ENCODE measurements at regions not wholly inside any gene's neighbourhood (a gene's known extent, or its start where the extent isn't known, plus 50 kb on each side); places are given as distances from the start of the nearest gene placed in this dataset.

DNA sequence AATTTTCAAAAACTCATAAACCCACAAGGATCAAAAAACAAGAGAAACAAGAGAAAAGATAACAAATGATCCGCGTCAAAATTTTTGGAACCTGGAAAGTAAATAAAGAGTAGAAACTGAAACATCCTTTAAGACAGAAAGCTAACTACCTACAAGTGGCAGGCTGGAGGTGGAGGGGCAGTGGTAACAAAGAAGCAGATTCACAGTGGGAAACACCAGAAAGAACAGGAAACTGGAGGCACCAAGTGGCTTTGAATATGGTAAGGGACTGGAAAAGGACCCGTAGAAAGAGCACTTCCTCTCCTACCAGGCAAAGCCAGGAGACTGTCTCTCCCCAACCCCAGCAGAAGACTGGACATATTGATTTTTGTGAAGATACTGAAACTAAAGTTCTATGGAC, 100.6 kb upstream of the TARS1 start:
- no peak overlapping the region for H3K27ac ChIP-seq
- H3K4me1 ChIP-seq, result peaks cover 6% of the 10 kb centered on the region
- no peak for DNase-seq
- H3K27me3 ChIP-seq, result no peaks in the 10 kb centered on the region
- TF ChIP-seq, protein P1, sequence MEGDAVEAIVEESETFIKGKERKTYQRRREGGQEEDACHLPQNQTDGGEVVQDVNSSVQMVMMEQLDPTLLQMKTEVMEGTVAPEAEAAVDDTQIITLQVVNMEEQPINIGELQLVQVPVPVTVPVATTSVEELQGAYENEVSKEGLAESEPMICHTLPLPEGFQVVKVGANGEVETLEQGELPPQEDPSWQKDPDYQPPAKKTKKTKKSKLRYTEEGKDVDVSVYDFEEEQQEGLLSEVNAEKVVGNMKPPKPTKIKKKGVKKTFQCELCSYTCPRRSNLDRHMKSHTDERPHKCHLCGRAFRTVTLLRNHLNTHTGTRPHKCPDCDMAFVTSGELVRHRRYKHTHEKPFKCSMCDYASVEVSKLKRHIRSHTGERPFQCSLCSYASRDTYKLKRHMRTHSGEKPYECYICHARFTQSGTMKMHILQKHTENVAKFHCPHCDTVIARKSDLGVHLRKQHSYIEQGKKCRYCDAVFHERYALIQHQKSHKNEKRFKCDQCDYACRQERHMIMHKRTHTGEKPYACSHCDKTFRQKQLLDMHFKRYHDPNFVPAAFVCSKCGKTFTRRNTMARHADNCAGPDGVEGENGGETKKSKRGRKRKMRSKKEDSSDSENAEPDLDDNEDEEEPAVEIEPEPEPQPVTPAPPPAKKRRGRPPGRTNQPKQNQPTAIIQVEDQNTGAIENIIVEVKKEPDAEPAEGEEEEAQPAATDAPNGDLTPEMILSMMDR (IDR thresholded peaks at IDR 0.05), result no peak
- TF ChIP-seq POLR2A (IDR thresholded peaks at IDR 0.05), result no peak
- intact Hi-C loops (cut with DNase I; ENCODE audit: low total_unique reads), result no loop called here
- H3K36me3 ChIP-seq (ENCODE audit: low read depth, missing control alignments), result no peaks in the 10 kb centered on the region
- no peaks in the 10 kb centered on the region for H3K9me3 ChIP-seq
- WGBS, 2 donors, result 80 to 82% methylated on average over 3 of the region's 3 CpGs
- no peak overlapping the region for H3K4me3 ChIP-seq

DNA sequence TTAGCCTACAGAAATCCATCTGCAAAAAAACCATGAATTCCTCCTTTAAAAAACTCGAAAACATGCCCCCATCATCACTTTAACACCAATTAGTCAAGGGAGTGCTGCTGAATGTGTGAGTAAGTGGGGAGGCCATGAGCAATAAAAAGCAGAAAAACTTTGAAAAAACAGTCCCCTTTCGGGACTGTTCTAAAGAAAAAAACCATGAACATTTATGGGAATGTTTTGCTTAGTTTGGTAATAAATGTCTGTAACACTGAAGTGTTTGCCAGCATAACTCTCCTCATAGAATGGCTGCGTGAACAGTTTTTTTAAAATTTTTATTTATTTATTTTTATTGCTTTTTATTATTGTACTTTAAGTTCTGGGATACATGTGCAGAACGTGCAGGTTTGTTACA, 99.4 kb upstream of the TARS1 start:
- Histone ChIP-seq H3K4me1 (peaks cover 6% of the 10 kb centered on the region), H3K4me3 (no peak overlapping the region), H3K36me3 (ENCODE audit: low read depth, missing control alignments) (no peaks in the 10 kb centered on the region), H3K9me3 (no peaks in the 10 kb centered on the region), H3K27ac (no peak overlapping the region), H3K27me3 (no peaks in the 10 kb centered on the region)
- WGBS, 2 donors, result 68 to 73% methylated on average over 4 of the region's 4 CpGs
- DNase-seq, result no peak
- intact Hi-C loops (cut with DNase I; ENCODE audit: low total_unique reads), result no loop called here
- no peak for TF ChIP-seq POLR2A (IDR thresholded peaks at IDR 0.05)

DNA sequence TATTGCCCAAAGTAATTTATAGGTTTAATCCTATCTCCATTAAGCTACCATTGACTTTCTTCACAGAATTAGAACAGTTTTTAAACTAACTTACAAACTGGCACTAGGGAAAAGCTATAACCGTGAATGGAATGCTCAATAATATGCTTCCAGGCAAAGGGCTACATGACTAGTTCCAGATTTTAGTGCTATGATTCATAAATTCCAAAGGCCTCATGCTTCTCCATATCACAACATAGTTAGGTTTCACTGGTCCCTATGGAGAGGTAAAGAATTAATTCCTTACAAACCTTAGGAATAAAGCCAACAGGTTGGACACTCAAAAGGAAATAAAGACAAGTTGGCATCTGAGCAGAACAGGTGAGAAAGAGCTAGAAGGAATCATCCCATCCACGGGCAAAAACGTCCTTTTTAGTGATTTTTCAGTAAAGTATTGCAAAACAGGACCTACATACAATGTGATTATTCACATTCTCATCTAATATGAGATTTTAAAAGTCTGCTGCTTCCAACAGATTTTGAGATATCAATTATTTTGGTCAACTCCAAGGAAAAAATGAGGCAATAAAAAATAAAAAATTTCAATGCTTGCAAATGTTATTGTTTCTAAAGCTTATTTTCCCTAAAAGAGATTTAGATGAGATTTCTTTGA, 97.0 kb upstream of the TARS1 start:
- TF ChIP-seq, protein P1 (IDR thresholded peaks at IDR 0.05), result no peak
- no peak for TF ChIP-seq POLR2A (IDR thresholded peaks at IDR 0.05)
- WGBS, 2 donors, result 76 to 84% methylated on average over 3 of the region's 3 CpGs
- no peaks in the 10 kb centered on the region for H3K36me3 ChIP-seq (ENCODE audit: low read depth, missing control alignments)
- no peak overlapping the region for H3K4me3 ChIP-seq
- DNase-seq, result no peak
- intact Hi-C loops (cut with DNase I; ENCODE audit: low total_unique reads), result no loop called here
- no peaks in the 10 kb centered on the region for H3K9me3 ChIP-seq
- no peaks in the 10 kb centered on the region for H3K27me3 ChIP-seq
- peaks cover under 1% of the 10 kb centered on the region for H3K4me1 ChIP-seq
- H3K27ac ChIP-seq, result no peak overlapping the region

DNA sequence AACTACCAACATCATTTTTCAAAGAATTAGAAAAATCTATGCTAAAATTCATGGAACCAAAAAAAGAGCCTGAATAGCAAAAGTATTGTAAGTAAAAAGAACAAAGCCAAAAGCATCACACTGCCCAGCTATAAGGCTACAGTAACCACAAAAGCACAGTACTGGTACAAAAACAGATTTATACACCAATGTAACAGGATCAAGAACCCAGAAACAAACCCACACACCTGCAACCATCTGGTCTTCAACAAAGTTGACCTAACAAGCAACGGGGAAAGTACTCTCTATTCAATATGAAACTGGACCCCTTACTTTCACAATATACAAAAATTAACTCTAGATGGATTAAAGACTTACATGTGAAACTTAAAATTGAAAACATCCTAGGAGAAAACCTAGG, 94.2 kb upstream of the TARS1 start:
- TF ChIP-seq POLR2A (IDR thresholded peaks at IDR 0.05), result no peak
- TF ChIP-seq, protein P1 (IDR thresholded peaks at IDR 0.05), result no peak
- Histone ChIP-seq H3K4me1 (no peaks in the 10 kb centered on the region), H3K27me3 (no peaks in the 10 kb centered on the region), H3K4me3 (no peak overlapping the region), H3K36me3 (ENCODE audit: low read depth, missing control alignments) (no peaks in the 10 kb centered on the region), H3K27ac (no peak overlapping the region), H3K9me3 (no peaks in the 10 kb centered on the region)
- 71% methylated on average over 1 of the region's 1 CpG for WGBS, 2 donors
- no peak for DNase-seq
- intact Hi-C loops (cut with DNase I; ENCODE audit: low total_unique reads), result no loop called here

DNA sequence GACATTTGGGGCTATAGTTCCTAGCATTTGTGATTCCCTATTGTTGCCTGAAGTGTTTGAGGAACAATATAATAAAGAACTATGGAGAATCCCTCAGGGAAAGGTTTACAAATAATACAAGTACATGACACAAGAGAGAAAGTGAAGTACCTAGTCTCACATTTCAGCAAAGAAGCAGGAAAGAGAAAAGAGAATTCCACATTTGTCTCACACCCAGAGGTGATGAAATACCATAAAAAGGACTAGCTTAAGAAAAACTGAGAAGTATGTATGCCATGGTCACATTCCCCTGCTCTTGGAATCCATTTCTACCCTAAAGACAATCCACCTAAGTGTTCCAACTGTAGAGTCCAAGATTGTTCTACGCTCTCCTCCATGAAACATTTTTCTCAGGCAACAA, 79.0 kb upstream of the TARS1 start:
- no peak for DNase-seq
- Histone ChIP-seq H3K27me3 (no peaks in the 10 kb centered on the region), H3K4me1 (no peaks in the 10 kb centered on the region), H3K4me3 (no peak overlapping the region), H3K27ac (no peak overlapping the region), H3K36me3 (ENCODE audit: low read depth, missing control alignments) (no peaks in the 10 kb centered on the region), H3K9me3 (no peaks in the 10 kb centered on the region)
- TF ChIP-seq, protein P1 (IDR thresholded peaks at IDR 0.05), result no peak
- no peak for TF ChIP-seq POLR2A (IDR thresholded peaks at IDR 0.05)
- WGBS, 2 donors, result 96 to 98% methylated on average over 1 of the region's 1 CpG
- intact Hi-C loops (cut with DNase I; ENCODE audit: low total_unique reads), result no loop called here
